GM13977 (cell line): ENCODE measurements at regions not wholly inside any gene's neighbourhood (a gene's known extent, or its start where the extent isn't known, plus 50 kb on each side); places are given as distances from the start of the nearest gene placed in this dataset.

ENCODE experiments used
- DNase-seq: peaks from one replicate; pipeline ENCODE4 v3.0.0; 2012; ENCODE audit warnings: low spot score
- in situ Hi-C: fragments of 300-500 bp; cut with MboI; formaldehyde crosslinking; loops from one replicate; pipeline ENCODE4 v1.12.0; 2022; ENCODE audit warnings: low sequenced_read_pairs, low pct_unique_long_range_greater_than_20kb, mixed read lengths, inconsistent platforms; ENCODE audit not compliant: unreplicated experiment
- TF ChIP-seq, protein P1 (sequence below): IDR thresholded peaks from 2 replicates; pipeline ENCODE4 v1.5.1; 2012; ENCODE audit warnings: mild to moderate bottlenecking, control low read depth; ENCODE audit not compliant: insufficient read depth; ENCODE audit errors: extremely low read depth, missing control alignments

DNA sequence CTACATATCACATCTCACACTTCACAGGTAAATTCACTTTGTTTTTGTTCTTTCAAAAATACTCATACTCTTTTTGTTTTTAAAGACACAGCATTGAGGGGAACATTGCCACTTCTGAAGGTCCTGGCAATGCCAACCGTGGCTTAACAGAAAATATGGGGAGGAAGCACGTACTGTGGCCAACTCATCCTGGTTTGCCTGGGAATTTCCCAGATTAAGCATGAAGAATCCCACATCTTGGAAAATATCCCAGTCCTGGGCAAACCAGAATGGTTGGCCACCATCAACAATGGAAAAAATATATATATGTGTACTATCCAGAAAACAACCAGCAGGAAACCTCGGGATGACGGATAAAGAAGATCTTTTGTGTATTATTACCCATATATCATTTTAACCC lies 1032.2 kb upstream of the SLC10A2 start:
- DNase-seq = no peak
- TF ChIP-seq, protein P1, sequence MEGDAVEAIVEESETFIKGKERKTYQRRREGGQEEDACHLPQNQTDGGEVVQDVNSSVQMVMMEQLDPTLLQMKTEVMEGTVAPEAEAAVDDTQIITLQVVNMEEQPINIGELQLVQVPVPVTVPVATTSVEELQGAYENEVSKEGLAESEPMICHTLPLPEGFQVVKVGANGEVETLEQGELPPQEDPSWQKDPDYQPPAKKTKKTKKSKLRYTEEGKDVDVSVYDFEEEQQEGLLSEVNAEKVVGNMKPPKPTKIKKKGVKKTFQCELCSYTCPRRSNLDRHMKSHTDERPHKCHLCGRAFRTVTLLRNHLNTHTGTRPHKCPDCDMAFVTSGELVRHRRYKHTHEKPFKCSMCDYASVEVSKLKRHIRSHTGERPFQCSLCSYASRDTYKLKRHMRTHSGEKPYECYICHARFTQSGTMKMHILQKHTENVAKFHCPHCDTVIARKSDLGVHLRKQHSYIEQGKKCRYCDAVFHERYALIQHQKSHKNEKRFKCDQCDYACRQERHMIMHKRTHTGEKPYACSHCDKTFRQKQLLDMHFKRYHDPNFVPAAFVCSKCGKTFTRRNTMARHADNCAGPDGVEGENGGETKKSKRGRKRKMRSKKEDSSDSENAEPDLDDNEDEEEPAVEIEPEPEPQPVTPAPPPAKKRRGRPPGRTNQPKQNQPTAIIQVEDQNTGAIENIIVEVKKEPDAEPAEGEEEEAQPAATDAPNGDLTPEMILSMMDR = no peak
- in situ Hi-C loops = no loop called here

DNA sequence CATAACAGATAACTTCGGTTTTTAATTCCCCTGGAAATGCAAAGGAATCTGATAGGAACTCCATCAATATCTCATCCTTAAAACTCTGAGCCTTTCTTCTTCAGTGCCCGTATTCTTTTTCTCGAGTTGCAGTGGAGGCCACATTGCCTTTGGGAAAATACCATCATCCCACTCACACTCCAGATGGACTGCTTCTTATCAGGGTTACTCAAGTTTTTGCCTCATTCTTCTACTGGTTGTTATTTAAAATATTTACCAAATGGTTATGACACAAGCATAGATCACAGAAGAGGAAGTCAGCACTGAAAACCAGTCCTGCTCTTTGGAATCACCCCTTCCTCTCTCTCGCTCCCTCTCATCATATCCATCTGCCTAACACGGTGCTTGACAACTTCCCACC lies 1020.5 kb upstream of the SLC10A2 start:
- in situ Hi-C loops = no loop called here
- DNase-seq = no peak
- TF ChIP-seq, protein P1 = no peak

DNA sequence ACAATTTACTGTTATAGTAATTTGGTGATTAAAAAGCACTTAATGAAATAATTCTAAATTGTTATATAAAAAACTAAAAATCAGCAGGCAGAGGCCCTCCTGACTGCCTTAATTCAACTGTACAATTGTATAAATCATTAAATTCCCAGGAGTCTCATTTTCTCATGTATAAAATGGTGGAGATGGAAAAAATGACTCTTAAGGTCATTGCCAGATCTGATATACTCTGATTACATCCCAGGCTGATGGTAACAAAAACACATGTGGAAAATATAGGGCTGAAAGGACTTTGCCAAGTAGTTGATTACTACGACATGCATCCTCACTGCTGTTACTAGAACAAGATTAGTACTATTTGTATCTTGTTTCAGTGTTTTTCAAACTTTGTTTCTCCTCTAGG lies 1020.0 kb upstream of the SLC10A2 start:
- in situ Hi-C loops = no loop called here
- DNase-seq = no peak
- TF ChIP-seq, protein P1 = no peak

DNA sequence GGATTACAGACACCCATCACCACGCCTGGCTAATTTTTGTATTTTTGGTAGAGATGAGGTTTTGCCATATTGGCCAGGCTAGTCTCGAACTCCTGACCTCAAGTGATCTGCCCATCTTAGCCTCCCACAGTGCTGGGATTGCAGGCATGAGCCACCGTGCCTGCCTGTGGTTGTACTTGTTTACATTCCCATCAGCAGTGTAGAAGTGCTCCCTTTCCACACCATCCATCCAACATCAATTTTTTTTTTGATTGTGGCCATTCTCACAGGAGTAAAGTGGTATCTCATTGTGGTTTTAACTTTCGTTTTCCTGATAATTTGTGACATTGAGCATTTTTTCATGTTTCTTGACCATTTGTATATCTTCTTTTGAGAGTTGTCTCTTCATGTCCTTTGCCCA lies 1019.4 kb upstream of the SLC10A2 start:
- TF ChIP-seq, protein P1 = no peak
- no peak for DNase-seq
- in situ Hi-C loops = no loop called here

DNA sequence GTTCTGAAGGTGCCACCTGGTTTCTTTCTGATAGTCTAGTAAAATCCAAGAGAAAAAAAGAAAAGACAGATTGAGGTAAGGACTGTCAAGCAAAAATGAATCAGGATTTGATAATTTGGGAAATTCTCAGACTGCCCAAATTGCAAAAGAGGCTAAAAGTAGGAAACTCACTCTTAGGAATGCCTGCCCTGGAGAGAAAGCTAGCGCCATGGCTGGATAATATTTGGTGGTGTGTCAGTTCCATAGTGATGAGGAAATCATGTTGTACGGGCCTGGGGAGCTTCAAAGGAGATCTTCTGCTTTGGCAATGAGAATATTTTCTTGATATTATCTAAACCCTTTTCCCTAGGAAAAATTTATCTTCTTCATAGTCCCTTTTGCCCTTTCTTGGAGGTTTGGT lies 1008.1 kb upstream of the SLC10A2 start:
- in situ Hi-C loops = no loop called here
- TF ChIP-seq, protein P1 = no peak
- no peak for DNase-seq

DNA sequence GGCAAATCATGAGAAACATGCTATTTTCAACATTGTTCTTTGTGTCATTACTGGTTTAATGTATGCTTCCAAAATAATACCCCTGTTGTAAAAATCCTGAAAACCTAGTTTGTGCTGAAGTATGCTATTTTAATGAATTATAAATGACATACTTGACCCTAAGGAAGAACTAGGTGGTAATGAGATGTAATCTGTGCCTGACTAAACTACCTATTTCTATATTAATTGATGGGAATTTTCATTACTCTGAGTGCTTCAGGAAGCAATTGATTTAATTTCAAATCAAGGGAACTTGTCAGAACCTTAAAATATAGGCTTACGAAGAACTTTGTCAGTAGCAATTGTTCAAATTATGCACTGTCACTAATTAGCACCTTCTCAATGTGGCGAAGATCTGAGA lies 1005.6 kb upstream of the SLC10A2 start:
- TF ChIP-seq, protein P1 = no peak
- no peak for DNase-seq
- in situ Hi-C loops = no loop called here

DNA sequence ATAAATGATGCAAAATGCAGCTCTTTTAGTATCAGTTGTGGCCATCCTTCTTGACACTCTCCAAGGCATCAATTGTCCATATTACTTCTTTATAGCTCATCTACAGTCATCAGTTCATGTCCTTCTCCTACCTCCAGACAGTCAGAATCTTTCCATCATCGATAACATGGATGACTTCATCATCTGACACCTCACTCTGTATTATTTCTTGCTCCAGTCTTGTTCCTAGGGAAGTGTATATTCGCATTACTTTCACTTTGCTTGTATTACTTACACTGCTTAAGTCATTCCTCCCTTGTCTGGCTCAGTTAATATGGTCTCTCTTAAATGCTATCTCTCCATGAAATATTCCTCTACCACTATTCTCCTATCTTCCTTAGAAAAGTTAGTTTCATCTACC lies 999.1 kb upstream of the SLC10A2 start:
- in situ Hi-C loops = no loop called here
- DNase-seq = no peak
- TF ChIP-seq, protein P1 = no peak
